Retinal pigment epithelial cell (primary cell): ENCODE measurements at regions not wholly inside any gene's neighbourhood (a gene's known extent, or its start where the extent isn't known, plus 50 kb on each side); places are given as distances from the start of the nearest gene placed in this dataset.

ENCODE experiments used
- DNase-seq: peaks from one replicate; pipeline ENCODE4 v3.0.0-alpha.2; 2010; ENCODE audit warnings: low read depth
- H3K4me3 ChIP-seq: 2 replicates; pipeline ENCODE4 v1.5.1; 2011; ENCODE audit warnings: mild to moderate bottlenecking, low read length, control low read depth, moderate library complexity
- TF ChIP-seq, protein P1 (sequence below): conservative IDR thresholded peaks from 2 replicates; pipeline ENCODE4 v1.5.1; 2011; ENCODE audit warnings: low read depth, low read length, control low read depth, inconsistent platforms

DNA sequence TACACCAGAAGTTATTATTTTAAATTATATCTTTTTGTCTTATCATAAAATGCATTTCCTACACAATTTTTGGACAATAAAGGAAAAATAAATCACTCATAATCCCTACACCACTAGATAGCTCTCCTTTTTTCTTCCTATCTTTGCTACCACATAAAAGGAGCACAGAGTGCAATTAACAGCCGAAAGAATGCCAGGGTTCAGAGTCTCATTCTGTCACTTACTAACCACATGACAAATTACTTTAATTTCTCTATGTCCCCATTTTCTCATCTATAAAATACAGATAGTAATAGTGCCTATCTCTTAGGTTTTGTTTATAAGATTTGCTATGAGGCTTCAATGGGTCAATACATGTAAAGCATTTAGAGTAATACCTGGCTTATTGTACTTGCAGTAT, 158.7 kb upstream of the GRIN3A start:
- TF ChIP-seq, protein P1, sequence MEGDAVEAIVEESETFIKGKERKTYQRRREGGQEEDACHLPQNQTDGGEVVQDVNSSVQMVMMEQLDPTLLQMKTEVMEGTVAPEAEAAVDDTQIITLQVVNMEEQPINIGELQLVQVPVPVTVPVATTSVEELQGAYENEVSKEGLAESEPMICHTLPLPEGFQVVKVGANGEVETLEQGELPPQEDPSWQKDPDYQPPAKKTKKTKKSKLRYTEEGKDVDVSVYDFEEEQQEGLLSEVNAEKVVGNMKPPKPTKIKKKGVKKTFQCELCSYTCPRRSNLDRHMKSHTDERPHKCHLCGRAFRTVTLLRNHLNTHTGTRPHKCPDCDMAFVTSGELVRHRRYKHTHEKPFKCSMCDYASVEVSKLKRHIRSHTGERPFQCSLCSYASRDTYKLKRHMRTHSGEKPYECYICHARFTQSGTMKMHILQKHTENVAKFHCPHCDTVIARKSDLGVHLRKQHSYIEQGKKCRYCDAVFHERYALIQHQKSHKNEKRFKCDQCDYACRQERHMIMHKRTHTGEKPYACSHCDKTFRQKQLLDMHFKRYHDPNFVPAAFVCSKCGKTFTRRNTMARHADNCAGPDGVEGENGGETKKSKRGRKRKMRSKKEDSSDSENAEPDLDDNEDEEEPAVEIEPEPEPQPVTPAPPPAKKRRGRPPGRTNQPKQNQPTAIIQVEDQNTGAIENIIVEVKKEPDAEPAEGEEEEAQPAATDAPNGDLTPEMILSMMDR, result no peak
- no peak overlapping the region for H3K4me3 ChIP-seq
- DNase-seq, result no peak

GRCh38 chr9:101893661-101894646, 155.5 kb upstream of the GRIN3A start:
- no peak overlapping the region for H3K4me3 ChIP-seq
- TF ChIP-seq, protein P1, result no peak
- no peak for DNase-seq

GRCh38 chr9:101881508-101881907, 143.1 kb upstream of the GRIN3A start:
- DNase-seq, result no peak
- no peak overlapping the region for H3K4me3 ChIP-seq
- TF ChIP-seq, protein P1, result no peak

GRCh38 chr9:101880846-101881245, 142.4 kb upstream of the GRIN3A start:
- TF ChIP-seq, protein P1, result no peak
- DNase-seq, result no peak
- H3K4me3 ChIP-seq, result no peak overlapping the region

GRCh38 chr9:101878734-101879133, 140.3 kb upstream of the GRIN3A start:
- TF ChIP-seq, protein P1, result no peak
- no peak overlapping the region for H3K4me3 ChIP-seq
- DNase-seq, result no peak

DNA sequence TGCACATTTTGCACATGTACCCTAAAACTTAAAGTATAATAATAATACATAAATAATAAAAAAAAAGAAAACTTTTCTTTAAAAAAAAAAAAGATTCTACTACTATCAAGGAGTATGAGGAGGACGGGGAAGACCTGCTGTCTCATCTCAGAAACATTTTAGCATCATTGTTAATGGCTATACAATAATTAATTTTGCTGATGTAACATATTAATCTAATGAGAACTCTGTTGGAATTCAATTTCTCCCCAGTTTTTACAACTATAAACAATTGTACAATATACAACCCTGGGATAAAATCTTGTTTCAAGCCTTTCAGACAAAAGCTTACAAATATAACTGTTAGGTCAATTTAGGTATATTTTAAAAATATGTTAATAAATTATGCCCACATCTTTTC, 139.0 kb upstream of the GRIN3A start:
- no peak for DNase-seq
- TF ChIP-seq, protein P1, result no peak

GRCh38 chr9:101861472-101861871, 123.0 kb upstream of the GRIN3A start:
- no peak overlapping the region for H3K4me3 ChIP-seq
- no peak for DNase-seq
- TF ChIP-seq, protein P1, result no peak

More for the DNA sequence above, 139.0 kb upstream of the GRIN3A start:
- H3K4me3 ChIP-seq, result no peak overlapping the region
